ENCODE measurements at regions not wholly inside any gene's neighbourhood (a gene's known extent, or its start where the extent isn't known, plus 50 kb on each side); places are given as distances from the start of the nearest gene placed in this dataset.

GRCh38 chr4:104418286-104418685 lies 76.4 kb downstream of the CXXC4 start:
- no peak for DNase-seq (ENCODE audit: low read depth)
- no peak overlapping the region for H3K4me3 ChIP-seq (ENCODE audit: low read depth, low read length)
- TF ChIP-seq CTCF (conservative IDR thresholded peaks at IDR 0.05; ENCODE audit: low read depth, low read length), result no peak

GRCh38 chr4:104417357-104417882 lies 77.3 kb downstream of the CXXC4 start:
- no peak for TF ChIP-seq CTCF (conservative IDR thresholded peaks at IDR 0.05; ENCODE audit: low read depth, low read length)
- H3K4me3 ChIP-seq (ENCODE audit: low read depth, low read length), result no peak overlapping the region
- DNase-seq (ENCODE audit: low read depth), result no peak

GRCh38 chr4:104416725-104417356 lies 77.9 kb downstream of the CXXC4 start:
- DNase-seq (ENCODE audit: low read depth), result no peak
- no peak for TF ChIP-seq CTCF (conservative IDR thresholded peaks at IDR 0.05; ENCODE audit: low read depth, low read length)
- no peak overlapping the region for H3K4me3 ChIP-seq (ENCODE audit: low read depth, low read length)

- no peak for DNase-seq (ENCODE audit: low read depth)
- no peak for TF ChIP-seq CTCF (conservative IDR thresholded peaks at IDR 0.05; ENCODE audit: low read depth, low read length)
- H3K4me3 ChIP-seq (ENCODE audit: low read depth, low read length), result no peak overlapping the region
These were observed 81.2 kb downstream of the CXXC4 start for GRCh38 chr4:104413487-104413886.

GRCh38 chr4:104412344-104412743 lies 82.3 kb downstream of the CXXC4 start:
- H3K4me3 ChIP-seq (ENCODE audit: low read depth, low read length), result no peak overlapping the region
- DNase-seq (ENCODE audit: low read depth), result no peak
- no peak for TF ChIP-seq CTCF (conservative IDR thresholded peaks at IDR 0.05; ENCODE audit: low read depth, low read length)

GRCh38 chr4:104411502-104411901 lies 83.2 kb downstream of the CXXC4 start:
- no peak overlapping the region for H3K4me3 ChIP-seq (ENCODE audit: low read depth, low read length)
- no peak for TF ChIP-seq CTCF (conservative IDR thresholded peaks at IDR 0.05; ENCODE audit: low read depth, low read length)
- DNase-seq (ENCODE audit: low read depth), result no peak

- DNase-seq (ENCODE audit: low read depth), result no peak
- no peak overlapping the region for H3K4me3 ChIP-seq (ENCODE audit: low read depth, low read length)
- TF ChIP-seq CTCF (conservative IDR thresholded peaks at IDR 0.05; ENCODE audit: low read depth, low read length), result no peak
These were observed 85.8 kb downstream of the CXXC4 start for GRCh38 chr4:104408878-104409277.
